Left forelimb (tissue), 1 donor: ENCODE measurements at regions not wholly inside any gene's neighbourhood (a gene's known extent, or its start where the extent isn't known, plus 50 kb on each side); places are given as distances from the start of the nearest gene placed in this dataset.
A peak's percentile ranks its signal among the peaks of the same experiment; 100 is the strongest.
"Not testable (repeated sequence)": the region's sequence is repeated elsewhere in the genome, so short reads cannot be mapped to it uniquely, and the experiment has no call there.

ENCODE experiments used
- DNase-seq: peaks from one replicate; pipeline ENCODE4 v3.0.0-alpha.2; 2018; ENCODE audit warnings: low spot score

DNA sequence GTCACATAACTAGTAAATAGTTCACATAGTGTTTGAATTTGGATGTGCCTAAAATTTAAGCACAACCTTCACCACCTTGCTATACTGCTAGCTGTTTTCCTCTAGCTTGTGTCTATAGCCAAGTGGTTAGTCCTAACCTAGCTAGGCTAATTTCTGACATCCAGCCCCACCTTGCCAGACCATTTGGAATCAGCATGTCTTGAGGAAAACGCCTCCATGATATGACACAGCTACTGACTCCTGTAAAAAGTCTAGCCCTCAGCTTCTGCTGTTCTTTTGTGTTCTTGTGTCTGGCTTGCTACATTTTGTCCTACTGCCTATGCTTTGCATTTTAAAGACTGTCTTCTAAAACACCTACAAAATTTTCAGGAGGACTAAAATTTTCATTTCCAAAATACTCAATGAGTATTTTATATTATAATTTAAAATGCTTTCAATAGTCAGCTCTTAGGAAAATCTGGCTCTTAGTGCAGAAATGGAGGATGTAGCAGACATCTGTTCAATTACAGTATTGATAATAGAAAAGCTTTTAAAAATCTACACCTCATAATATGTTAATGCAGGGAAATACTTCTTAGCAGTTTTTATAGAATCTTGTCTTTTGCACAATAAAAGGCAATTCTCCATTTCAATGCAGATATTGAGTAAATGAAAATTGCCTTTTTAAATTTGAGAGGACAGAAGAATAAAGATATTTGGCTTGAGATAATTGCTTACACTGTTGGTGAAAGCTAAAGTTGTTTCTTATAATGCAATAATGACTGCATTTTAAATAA lies 160.8 kb upstream of the APP start:
- DNase-seq: no peak

DNA sequence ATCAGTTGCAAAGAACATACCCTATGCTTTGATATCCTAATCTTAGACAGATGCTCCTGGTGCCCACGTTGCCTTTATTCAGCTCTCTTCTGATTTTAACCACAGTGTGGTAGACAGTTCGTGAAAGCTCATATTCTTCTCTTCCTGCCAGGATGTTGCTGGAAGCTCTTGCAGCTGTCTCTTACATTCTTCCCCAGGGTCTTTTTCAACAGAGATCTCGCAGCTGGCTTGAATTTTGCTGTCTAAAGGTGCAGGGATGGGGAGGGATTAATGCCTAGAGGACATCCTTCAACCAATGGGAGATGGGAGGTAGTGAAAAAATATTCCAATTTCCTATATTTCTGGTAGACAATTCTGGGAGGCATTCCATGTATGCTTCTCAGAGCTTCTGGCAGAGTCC lies 150.0 kb upstream of the APP start:
- no peak for DNase-seq

DNA sequence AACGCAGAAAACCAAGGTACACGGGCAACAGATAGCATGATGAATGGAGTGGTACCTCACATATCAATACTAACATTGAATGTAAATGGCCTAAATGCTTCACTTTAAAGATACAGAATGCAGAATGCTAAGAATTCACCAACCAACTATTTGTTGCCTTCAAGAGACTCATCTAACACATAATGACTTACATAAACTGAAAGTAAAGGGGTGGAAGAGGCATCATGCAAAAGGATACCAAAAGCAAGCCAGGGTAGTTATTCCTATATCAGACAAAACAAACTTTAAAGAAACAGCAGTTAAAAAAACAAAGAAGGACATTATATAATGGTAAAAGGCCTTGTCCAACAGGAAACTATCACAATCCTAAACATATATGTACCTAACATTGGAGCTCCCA lies 137.1 kb upstream of the APP start:
- DNase-seq: no peak

DNA sequence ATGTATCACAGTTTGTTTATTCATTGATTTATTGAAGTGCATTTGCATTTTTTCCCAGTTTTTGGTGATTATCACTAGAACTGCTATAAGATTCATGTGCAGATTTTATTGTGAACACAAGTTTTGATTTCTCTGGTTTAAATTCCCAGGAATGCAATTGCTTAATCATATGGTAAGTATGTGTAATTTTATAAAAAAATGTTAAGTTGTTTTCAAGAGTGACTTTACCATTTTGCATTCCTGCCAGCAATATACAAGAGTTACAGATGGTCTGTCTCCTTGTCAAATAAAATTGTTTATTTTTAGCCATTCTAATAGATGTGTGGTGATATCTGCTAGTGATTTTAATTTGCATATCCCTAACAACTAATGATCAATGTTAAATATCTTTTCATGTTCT lies 127.3 kb upstream of the APP start:
- no peak for DNase-seq

DNA sequence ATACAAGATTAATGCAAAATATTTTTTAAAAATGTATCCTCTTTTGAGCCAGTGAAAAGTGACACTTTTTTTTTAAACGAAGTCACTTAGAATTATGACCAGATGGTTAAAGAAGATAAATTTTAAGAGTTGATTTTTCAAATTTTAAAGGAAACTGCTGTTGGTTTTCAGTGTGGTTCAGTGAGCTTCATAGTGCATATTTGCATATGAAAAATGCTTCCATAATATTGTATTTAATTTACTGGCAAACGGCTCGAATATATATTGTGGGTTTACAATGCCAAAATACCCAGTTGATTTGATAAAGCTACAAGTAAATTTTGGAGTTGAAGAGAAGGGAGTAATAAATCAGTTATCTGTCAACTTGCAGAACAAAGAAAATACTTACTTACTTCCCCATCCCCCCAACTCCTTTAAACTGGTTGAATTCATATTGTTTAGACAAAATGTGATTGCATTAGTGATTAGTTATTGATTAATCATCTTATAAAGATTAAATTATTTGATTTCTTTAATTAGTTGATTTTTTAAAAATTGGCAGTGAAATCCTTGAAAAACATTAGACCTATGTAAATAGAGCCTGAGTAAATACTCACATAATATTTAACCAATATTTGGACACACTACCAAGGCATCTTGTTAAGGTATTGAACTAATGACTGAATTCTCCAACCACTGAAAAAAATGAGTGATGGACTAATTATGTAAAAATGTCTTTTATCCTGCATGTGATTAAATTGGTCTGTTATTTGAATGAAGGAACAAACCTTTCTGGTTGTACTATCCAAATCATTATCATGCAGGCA lies 122.8 kb upstream of the APP start:
- DNase-seq: no peak

DNA sequence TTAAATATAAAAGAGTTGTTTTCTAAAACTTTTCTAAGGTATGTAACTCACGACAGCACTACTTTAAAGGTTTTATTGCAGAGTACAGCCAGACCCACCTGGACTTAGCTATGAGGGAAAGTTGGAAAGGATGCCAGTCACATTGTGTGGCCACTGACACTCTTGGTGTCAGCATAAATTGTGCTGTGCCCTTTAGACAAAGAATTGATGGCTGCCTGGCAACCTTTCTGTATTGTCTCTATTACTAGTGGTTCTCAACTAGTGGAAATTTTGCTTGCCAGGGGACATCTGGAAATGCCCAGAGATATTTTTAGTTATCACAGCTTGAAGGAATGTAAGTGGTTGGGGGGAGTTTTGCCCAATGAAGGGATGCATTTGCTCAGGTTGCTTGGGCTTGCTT lies 117.5 kb upstream of the APP start:
- DNase-seq: no peak

DNA sequence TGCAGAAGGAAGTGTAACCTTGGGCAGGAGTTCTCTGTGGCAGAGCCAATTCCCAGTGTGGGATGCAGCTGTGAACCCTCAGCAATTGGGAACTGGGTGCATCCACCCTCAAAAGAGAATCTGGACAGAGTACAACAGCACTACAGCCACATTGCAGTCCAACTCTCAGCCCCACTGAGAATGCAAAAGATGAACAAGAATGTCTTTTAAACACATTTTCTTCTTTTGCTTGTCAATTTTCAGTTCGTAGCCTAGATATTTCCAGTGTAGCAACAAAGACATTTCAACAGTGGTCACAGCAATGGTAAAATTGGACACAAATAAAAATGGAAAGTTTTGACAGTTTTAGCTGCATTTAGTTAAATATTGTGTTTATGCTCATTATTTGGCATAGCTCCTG lies 114.0 kb upstream of the APP start:
- no peak for DNase-seq

DNA sequence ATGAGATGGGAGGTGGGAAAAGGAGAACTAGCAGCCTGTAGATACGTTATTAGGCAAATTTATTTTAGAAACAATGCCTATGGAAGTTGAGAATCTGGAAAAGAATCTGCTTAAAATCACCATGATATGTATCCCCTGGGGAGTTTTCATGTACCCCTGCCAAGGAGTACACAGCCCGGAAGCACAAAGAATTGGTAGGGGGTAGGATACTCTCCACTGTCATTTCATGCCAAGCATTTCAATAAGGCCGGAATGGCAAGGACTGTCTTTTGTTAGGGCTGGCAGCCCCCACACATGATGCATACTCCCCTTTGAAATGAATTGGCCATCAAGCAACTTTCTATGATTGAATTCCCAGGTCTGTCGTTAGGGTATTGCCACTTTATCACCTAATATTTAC lies 111.5 kb upstream of the APP start:
- DNase-seq: no peak

DNA sequence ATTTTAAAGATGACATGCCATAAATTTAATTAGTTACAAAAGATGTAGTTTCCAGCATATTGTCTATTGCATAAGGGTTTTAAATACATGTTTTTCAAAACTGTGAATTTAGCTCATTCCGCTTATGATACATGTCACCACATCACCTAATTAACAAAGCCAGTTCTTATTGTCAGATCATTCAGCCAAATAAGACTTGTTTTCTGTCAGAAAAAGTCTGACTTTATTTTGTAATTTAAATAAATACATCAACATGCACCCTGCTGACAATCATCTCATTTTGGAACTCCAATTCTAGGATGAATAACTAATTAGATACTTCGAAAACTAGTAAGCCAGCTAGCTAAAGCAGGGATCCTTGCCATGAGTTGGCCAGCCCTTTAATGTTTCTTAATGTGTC lies 110.9 kb upstream of the APP start:
- DNase-seq: no peak

DNA sequence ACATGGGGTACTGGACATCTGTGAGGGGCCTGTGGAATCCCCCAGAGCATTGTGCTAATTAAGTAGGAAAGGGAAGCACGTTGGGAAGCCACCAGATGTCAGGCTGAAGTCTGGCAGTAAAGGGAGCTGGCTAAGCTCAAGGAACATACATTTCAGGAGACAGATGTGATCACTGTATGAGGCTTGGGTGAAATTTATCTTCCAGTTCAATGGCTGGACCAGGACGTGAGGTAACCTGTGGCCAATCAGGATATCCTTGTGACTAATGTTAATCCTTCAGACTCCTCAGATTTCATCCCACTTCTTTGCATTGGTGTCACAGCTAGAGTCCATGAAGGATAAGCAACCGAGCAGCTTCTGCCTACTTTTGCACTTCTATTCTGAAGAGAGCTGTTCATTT lies 110.2 kb upstream of the APP start:
- peak; percentile 65 for DNase-seq

DNA sequence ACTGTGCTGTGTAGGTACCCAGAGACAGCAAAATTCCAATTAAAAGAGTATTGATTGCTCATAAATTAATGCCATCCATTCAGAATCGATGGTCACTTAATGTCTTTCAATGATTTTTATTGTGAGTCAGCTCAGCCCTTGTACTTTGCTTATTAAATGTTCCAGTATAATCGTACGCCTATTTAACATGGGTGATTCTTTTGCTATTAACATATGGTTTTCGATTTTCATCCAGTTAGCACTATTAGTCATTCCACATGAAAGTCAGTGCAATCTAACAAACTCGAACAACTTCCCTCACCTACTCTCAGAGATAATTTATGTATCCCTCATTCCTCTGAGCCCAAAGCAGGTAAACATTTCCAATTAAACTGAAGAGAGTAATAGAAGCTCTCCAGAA lies 109.6 kb upstream of the APP start:
- no peak for DNase-seq

DNA sequence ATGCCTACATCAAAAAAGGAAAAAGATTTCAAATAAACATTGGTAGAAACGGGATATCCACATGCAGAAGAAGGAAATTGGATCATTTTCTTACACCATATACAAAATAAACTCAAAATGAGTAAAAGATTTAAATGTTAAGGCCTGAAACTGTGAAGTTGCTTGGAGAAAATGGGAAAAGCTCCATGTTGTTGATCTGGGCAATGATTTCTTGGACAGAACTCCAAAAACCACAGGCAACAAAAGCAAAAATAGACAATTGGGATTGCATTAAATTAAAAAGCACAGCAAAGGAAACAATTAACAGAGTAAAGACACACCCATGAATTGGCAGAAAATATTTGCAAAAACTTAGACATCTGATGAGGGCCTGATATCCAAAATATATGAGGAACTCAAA lies 105.2 kb upstream of the APP start:
- DNase-seq: no peak

DNA sequence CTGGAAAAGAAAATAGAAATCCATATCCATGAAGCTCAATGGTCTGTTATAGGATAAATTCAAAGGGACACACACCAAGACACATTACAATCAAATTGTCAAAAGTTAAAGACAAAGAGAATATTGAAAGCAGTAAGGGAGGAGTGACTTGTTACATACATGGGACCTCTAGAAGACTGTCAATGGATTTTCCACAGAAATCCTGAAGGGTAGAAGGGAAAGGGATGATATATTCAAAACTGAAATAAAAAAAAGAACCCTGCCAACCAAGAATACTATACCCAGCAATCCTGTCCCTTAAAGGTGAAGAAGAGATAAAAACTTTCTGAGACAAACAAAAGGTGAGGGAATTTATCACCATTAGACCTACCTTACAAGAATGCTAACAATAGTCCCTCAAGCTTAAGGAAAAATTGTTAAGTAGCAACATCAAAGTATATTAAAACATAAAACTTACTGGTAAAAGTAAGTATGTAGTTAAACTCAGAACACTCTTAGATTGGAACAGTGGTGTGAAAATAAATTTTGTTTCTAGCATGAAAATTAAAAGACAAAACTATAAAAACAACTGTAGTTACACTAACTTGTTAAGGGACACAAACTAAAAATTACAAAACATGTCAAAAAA lies 103.2 kb upstream of the APP start:
- DNase-seq: no peak

DNA sequence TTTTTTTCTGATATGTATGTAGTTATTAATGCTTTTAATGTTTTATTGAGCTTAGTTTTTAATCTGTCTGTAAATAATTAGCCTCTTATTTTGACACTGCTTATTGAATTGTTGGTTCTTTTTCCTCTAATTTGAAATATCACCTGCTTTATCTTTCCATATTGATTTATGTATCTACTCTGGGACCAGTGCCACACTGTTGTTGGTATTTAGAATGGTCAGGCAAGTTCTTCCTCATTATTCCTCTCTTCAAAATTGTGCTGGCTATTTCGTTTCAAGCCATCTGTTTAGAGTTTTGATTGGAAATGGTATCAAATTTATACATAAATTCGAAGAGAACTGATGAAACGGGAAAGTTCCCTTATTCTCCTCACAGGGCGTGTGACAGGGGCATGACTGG lies 96.8 kb upstream of the APP start:
- DNase-seq: no peak

DNA sequence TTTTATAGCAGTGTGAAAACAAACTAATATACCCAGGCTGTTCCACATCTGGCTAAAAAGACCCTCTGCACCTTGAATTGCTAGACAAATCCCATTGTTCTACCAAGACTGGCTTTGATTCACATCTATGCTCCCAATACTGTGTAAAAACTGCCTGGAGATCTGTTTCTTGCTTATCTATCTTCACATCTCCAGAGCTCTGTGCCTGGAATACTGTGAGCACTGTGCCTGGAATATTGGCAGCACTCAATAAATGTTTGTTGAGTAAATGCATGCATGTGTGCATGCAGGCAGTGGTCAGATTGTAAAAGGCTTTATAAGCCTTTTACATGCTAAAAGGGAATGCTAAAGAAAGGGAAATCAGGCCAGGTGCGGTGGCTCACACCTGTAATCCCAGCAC lies 75.5 kb upstream of the APP start:
- DNase-seq: no peak

DNA sequence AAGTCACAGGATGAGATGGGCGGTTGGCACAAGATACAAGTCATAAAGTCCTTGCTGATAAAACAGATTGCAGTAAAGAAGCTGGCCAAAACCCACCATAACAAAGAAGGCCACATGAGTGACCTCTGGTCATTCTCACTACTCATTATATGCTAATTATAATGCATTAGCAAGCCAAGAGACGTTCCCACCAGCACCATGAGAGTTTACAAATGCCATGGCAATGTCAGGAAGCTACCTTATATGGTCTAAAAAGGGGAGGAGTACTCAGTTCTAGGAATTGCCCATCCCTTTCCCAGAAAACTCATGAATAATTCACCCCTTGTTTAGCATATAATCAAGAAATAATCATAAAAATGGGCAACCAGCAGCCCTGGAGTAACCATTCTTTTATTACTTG lies 74.9 kb upstream of the APP start:
- DNase-seq: no peak

DNA sequence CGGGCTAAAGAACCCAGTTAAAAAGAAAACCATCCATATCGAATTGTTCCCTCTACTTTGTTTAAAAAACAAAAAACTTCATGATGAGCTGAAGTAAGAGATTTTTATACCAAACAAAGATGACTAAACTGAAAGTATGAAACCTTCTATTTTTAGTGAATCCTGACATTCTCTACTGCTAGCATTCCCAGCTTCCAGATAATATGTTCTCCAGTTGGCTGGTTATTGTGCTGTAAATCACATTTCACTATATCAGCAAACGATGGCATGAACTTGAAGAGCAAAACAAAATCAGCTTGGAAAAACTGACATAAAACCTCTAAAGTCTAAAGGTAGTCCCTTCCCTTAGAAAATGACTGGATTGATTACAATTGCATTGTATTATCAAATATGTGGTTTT lies 68.1 kb upstream of the APP start:
- DNase-seq: no peak

DNA sequence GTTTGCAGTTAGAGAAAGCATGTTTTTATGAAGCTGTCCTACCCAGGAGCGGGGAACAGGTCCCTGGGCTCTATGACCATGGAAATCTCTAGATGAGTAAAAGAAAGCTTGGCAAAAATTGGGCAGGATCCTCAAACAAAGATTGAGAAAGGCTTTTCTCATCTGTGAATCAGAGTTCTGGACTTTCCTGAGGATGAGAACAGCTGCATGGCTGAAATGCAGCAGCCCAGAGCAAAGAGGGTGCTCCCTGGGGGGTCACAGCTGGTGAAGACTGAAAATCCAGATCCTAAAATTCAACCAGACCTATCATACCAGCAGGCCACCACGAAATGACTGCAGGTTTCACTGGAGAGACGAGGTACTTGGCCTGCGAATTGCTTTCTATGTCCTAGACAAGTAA lies 65.7 kb upstream of the APP start:
- DNase-seq: no peak

DNA sequence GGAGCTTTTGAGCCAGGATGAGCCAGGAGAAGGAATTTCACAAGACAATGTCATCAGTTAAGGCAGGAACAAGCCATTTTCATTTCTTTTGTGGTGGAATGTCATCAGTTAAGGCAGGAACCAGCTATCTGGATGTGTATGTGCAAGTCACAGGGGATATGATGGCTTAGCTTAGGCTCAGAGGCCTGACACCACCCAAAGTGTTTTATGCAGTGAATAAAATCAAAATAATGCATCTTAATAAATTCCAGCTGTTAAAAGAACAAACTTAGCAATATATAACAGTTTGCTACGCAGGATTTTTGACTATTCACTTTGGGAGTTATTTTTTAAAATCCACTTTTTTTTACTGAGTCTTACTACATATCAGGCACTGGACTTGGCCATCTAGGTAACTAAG lies 62.7 kb upstream of the APP start:
- not testable (repeated sequence) for DNase-seq

DNA sequence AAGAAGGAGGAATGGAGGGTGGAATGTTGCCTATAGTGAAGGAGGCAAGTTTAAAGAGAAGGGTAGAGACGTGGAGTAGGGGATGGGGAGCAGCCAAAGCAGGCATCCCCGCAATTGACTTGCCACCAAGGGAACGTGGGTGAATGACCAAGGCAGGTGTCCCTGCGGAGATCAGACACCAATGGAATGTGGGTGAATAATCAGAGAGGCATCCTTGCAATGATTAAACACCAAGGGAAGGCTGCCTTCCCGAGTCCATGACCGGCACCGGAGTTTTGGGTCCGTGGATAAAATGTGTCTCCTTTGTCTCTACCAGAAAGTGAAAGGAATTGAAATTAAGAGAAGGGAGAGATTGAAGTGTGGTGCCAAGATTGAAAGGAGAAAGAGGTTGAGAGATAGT lies 61.9 kb upstream of the APP start:
- not testable (repeated sequence) for DNase-seq

DNA sequence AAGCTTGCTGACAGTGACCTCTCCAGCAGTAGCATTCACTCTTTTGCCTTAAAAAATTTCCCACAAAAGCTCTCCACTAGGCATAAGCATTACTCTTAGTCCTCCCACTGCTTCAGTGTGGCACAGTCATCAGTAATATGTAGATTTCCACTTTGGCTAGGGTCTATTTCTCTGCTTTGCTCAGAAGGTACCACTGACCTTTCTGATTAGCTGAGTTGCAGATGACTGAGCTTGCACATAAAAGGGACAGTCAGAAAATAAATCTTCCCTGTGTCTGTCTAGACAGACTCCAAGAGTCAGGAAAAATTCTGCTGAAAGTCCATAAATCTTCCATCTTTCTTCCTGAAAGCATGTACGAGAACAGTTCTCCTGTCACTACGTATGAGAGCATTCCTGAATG lies 56.6 kb upstream of the APP start:
- DNase-seq: no peak

DNA sequence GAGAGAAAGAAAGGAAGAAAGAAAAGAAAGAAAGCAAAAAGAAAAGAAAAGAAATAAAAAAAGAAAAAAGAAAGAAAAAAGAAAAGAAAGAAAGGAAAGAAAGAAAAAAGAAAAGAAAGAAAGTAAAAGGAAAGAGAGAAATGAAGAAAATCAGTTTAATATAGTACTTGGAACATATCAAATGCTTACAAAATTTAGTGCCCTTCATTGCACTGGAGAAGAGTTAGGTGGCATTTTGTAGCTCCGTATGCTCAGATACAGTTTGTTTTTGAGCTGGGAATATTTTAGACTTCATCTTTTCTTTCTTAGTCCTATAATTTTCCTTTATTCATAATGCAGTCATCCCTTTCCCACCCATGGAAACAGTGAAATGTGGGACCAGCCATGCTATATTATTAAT lies 56.2 kb upstream of the APP start:
- no peak for DNase-seq

DNA sequence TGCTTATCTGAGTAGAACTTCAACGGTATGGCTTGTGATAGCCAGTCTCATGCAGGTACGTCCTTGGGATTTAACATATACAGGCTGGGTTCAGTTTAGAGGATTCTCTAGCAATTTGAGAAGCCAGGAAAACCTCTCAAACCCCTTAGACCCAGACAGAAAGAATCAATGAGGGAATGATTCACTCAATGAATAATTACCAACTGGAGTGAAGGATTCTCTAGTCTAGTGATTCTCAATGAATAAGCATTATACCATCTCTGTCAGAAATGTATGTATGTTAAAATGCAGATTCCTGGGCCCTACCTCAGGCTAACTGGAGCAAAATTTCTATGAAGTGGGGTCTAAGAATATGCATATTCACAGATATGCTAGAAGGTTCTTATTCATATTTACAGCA lies 54.5 kb upstream of the APP start:
- DNase-seq: no peak
